Embryonic facial prominence (tissue), 1 donor: ENCODE measurements at regions not wholly inside any gene's neighbourhood (a gene's known extent, or its start where the extent isn't known, plus 50 kb on each side); places are given as distances from the start of the nearest gene placed in this dataset.

Source experiments
- DNase-seq: peaks from one replicate; pipeline ENCODE4 v3.0.0-alpha.2; 2016; ENCODE audit errors: extremely low spot score

- DNase-seq, result no peak
Observed at GRCh38 chr2:67658820-67659219, 261.7 kb downstream of the ETAA1 start.

- DNase-seq, result no peak
Observed at GRCh38 chr2:67660015-67660602, 263.0 kb downstream of the ETAA1 start.

- DNase-seq, result no peak
Observed at GRCh38 chr2:67660871-67661270, 263.7 kb downstream of the ETAA1 start.

- DNase-seq, result no peak
Observed at GRCh38 chr2:67662222-67662621, 265.1 kb downstream of the ETAA1 start.

- no peak for DNase-seq
Observed at GRCh38 chr2:67663776-67664175, 266.6 kb downstream of the ETAA1 start.

- DNase-seq, result no peak
Observed at GRCh38 chr2:67666386-67667053, 269.4 kb downstream of the ETAA1 start.

- DNase-seq, result no peak
Observed at GRCh38 chr2:67667054-67667908, 270.1 kb downstream of the ETAA1 start.

GRCh38 chr2:67668538-67668937 is 271.4 kb downstream of the ETAA1 start:
- DNase-seq, result no peak

GRCh38 chr2:67669168-67669567 is 272.0 kb downstream of the ETAA1 start:
- DNase-seq, result no peak

- peak; percentile 51 for DNase-seq
Observed at GRCh38 chr2:67669766-67670165, 272.6 kb downstream of the ETAA1 start.

- DNase-seq, result no peak
Observed at GRCh38 chr2:67670747-67671183, 273.6 kb downstream of the ETAA1 start.

GRCh38 chr2:67671464-67672450 is 274.6 kb downstream of the ETAA1 start:
- DNase-seq, result no peak

GRCh38 chr2:67674668-67675067 is 277.5 kb downstream of the ETAA1 start:
- no peak for DNase-seq

- DNase-seq, result no peak
Observed at GRCh38 chr2:67684991-67685390, 287.9 kb downstream of the ETAA1 start.

GRCh38 chr2:67686254-67686653 is 289.1 kb downstream of the ETAA1 start:
- no peak for DNase-seq

- DNase-seq, result no peak
Observed at GRCh38 chr2:67689186-67689585, 292.1 kb downstream of the ETAA1 start.

GRCh38 chr2:67689651-67690050 is 292.5 kb downstream of the ETAA1 start:
- no peak for DNase-seq

- DNase-seq, result no peak
Observed at GRCh38 chr2:67694445-67694844, 297.3 kb downstream of the ETAA1 start.

- DNase-seq, result no peak
Observed at GRCh38 chr2:67701011-67701410, 303.9 kb downstream of the ETAA1 start.

GRCh38 chr2:67702284-67702683 is 305.2 kb downstream of the ETAA1 start:
- DNase-seq, result no peak

GRCh38 chr2:67702937-67703336 is 305.8 kb downstream of the ETAA1 start:
- DNase-seq, result no peak

- no peak for DNase-seq
Observed at GRCh38 chr2:67706082-67706481, 308.9 kb downstream of the ETAA1 start.
